A204.1 (cell line): ENCODE measurements at regions not wholly inside any gene's neighbourhood (a gene's known extent, or its start where the extent isn't known, plus 50 kb on each side); places are given as distances from the start of the nearest gene placed in this dataset.
"Not testable (repeated sequence)": the region's sequence is repeated elsewhere in the genome, so short reads cannot be mapped to it uniquely, and the experiment has no call there.

Experiments
- FAIRE-seq: peaks from 2 replicates; lab custom pipeline; 2012; peaks lifted over from hg19 to GRCh38; lab: Jason Lieb, UNC

DNA sequence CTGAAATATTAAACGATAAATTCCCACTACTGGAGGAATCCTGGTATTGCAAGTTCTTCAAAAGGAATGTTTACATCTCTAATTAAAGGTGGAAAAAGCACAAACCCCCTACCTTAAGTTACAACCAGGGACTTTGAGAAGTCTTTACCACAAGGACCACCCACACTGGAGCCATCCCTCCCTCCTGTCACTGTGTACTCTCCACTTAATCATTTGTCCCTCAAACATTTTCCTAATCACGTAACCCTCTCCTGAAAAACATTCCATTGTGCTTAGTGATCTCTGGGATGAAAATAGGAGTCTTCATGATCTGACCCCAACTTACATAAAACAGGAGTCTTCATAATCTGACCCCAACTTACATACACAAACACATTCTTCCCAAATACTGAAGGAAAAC lies 85.7 kb downstream of the SUCLG1 start:
- FAIRE-seq: no peak

DNA sequence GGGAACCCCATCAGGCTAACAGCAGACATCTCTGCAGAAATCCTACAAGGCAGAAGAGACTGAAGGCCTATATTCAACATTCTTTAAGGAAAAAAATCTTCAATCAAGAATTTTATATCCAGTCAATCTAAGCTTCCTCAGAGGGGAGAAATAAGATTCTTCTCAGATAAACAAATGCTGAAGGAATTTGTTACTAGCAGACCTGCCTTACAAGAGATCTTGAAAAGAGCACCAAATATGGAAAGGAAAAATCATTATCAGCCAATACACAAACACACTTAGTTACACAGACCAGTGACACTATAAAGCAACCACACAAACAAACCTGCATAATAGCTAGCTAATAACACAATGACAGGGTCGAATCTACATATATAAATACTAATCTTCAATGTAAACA lies 96.5 kb downstream of the SUCLG1 start:
- FAIRE-seq: no peak

DNA sequence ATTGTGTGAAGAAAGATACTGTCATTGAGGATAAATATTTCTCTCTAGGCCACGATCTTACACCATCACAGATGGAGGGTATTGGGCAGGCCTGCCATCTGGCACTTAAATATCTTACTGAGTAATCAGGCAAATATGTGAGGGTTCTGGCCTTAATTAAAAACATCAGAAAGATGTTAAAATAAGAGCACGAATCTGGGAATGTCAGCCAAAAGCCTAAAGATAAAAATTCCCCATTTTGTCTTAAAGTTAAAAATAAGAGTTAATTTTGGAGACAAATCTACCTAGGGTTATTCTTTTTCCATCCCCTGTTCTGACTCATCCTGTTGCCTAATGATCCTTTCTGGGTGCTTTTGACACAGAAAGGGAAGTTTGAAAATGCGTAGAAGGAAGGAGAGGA lies 121.0 kb downstream of the SUCLG1 start:
- FAIRE-seq: no peak

DNA sequence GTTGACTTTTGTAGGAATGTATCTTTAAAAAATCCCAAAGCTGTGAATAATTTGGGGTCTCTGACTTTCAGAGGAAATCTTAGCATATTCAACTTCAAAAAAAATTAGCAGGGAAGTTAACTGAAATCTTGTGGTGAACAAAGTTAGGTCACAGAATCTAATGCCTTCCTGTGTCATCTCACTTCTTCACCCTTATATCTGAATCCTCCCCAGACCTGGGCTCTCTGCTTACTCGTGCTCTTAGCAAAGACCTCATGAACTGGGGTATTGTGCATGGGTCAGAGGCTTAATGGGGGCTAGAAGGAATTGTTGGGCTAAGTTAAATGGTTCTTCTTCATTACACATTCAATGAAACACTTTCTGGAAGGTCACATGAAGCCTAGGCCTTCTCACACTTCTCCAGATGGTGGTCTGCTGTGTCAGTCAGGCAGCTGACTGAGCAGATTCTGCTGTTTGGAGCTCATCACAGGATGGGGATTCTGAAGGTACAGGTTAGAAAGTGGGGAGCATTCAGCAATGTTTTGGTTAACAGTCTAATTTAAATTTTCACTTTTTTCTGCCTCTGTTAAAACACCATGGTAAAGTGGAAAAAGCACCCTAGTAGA lies 131.3 kb downstream of the SUCLG1 start:
- no peak for FAIRE-seq

DNA sequence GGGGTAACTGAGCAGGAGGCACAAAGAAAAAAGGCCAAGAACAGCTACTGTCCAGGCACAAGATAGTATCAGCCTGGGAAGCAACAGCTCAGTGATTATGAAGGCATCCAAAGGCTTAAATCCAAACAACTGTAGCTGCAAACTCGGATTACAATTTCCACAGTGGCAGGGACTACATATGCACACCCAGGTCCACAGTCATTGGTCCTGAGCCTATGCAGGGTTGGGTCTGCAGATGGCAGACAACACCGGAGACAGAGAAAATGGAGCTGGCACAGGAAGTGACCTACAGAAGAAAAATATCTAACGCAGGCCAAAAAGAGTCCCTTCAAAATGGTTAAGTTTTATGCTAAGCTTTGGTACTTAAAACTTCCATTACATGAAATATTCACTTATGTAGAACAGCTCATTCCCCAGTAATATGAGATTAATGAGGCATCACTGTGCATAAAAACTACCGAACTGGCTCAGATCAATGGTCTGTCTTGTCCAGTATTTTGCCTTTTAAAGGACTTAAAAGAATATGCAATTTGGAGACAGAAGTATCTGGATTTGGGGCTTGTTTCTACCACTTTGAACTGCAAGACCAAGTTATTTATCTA lies 132.1 kb downstream of the SUCLG1 start:
- FAIRE-seq: no peak

DNA sequence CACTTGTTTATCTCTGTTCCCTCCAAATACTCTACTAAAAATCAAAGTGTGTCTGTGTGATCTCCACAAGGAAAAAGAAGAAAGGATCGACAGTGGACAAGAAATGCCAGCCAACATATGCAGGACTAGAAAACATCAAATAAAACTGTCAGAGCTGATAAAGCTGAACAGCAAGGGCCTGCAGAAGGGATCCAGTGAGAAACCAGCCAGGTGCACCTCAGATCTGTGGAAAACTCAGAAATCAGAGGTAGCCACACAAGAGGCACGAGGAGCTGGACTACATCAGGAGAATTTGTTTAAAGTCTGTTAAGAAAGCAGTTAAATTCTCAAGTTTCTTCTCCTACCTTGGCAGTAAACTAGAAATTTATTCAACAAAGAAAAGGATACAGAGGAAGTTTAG lies 135.2 kb downstream of the SUCLG1 start:
- no peak for FAIRE-seq

DNA sequence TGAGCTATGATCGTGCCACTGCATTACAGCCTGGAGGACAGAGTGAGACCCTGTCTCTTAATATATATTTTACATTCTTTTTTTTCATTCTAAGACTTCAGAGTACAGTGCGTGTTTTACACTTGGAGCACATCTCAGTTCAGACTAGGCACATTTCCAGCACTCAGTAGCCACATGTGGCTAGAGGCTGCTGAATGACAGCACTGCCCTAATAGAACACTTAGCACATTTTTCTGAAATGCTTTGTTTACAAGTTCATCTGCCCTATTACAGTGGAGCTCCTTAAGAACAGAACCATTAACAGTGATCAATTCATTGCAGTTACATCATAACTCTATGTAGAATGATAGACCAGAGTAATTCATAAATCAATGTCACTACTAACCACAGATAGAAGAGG lies 138.1 kb downstream of the SUCLG1 start:
- FAIRE-seq: no peak

DNA sequence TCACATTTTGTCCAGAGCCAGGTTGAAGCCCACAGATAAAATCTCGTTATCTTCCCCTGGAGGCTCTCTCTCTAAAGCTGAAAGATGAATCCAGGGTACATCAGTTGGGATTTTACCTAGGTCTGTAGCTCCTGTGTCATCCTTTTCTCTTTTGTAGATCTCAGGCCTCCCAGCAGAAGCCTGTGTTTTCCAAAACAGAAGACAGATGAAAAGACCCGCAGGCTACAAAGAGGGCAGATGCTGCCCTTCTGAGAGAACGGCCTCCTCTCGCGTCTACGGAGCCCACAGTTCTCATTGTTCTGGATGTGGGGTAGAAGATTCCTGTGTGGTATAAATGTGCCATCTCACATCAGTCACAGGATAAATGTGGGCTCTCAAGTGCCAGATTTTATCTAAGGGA lies 139.5 kb downstream of the SUCLG1 start:
- FAIRE-seq: no peak

DNA sequence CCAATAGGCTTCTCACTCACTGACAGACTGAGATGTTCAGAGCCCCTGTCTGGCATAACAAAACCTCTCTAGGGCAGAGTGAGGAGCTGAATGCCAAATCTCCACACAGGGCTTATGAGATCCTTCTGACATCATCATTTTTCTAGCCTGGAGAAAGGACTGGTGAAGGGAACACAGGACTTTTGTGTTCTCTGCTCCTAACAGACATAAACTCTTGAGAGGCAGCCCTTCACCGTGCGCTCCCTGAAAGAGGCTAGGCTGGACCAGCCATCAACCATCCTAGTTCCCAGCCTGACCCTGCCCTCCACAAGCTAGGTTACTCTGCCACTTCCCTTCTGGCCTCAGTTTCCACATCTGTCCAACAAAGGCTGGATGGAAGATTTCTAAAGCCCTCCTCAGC lies 141.9 kb downstream of the SUCLG1 start:
- no peak for FAIRE-seq

DNA sequence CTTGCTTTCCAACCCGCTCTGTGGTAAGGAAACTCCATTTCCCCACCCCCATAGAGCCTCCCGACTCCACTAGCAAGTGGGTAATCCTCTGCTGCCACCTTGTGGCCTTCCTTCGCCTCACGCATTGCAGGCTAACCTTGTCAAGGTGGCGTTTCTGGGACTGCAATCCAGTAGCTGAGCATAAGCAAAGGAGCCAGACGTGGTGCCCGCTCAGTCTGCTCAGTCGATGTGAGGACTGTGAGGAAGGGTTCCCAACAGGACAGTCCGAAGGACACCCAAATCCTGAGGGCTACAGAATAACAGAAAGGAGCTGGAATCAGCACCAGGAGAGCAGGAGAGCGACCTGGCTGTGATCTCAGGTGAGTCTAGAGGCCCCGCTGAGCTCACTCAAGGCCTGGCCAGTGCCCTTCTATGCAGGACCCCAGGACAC lies 144.2 kb downstream of the SUCLG1 start:
- FAIRE-seq: peak; percentile 52

DNA sequence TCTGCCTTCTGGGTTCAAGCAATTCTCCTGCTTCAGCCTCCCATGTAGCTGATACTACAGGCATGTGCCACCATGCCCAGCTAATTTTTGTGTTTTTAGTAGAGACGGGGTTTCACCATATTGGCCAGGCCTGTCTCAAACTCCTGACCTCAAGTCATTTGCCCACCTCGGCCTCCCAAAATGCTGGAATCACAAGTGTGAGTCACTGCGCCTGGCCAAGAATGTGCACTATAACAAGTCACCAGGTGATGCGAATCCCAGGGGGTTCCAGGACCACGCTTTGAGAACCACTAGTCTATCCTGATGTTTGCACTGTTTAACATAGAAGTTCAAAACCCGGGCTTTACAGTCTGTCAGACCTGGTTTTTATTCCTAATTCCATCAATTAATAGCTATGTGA lies 144.8 kb downstream of the SUCLG1 start:
- FAIRE-seq: no peak

DNA sequence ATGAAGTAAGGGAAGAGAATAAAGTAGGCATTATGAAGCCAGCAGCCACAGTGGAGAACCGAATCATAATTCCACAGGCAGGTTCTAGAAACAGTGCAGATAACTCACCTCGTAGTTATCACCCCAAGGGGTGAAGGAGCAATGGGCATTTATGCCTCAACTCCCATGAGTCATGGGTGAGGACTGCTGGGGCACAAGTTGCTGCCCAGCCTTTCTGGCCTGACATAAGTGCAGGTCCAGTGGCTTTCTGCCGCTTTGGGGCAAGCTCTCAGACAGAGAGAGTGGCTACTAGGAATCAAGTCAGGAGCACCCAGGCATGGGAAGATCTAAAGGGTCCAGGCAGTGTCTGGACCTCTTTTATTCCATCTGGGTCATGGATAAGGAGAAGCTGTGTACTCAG lies 149.8 kb downstream of the SUCLG1 start:
- FAIRE-seq: no peak

DNA sequence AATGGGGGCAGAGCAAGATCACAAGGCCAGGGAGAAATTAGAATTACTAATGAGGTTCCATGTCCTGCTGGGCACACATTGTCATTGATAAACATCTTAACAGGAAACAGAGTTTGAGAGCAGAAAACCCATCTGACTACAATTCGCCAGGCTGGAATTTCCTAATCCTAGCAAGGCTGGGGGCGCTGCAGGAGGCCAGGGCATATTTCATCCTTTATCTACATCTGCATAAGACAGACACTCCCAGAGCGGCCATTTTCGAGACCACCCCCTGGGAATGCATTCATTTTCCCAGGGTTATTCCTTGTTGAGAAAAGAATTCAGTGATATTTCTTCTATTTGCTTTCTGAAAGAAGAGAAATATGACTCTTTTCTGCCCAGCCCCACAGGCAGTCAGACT lies 152.7 kb downstream of the SUCLG1 start:
- FAIRE-seq: no peak

DNA sequence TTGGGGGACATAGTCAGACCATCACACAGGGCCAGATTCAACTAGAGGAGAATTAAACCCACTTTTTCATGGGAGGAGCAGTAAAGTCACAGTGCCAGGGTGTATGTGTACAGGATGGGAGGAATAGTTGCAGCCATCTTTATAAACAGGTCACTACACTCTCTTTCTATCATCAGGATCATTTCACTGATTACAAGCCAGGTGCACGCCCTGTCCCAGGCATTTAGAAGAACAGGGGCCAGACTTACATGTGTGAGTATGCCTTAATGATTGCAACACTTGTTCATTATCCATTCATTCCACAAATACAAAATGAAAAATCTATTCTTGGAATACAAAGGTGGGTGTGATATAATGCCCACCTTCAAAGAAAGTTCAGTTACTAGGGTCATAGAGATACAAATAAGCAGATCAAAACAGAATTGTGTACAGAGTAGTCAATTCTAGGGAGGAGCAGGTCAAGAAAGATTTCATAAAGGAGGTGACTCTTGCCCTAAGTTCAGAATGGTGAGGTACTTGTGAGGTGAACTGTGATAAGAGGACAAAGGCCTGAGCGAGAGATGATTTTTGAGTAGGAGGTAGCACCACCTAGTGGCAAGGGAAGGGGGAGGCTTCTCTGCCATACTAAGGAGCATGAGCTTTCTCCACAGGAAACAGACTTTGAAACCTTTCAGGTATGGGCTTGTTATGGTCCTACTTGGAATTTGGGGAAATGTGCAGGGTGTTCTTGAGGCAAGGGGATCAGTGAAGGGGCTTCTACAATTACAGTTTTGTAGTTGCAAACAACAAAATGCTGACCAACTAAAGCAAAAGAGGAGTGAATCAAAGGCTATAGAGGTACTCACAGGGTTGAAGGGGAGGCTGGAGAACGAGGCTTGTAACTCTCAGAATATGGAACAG lies 156.3 kb downstream of the SUCLG1 start:
- FAIRE-seq: no peak

DNA sequence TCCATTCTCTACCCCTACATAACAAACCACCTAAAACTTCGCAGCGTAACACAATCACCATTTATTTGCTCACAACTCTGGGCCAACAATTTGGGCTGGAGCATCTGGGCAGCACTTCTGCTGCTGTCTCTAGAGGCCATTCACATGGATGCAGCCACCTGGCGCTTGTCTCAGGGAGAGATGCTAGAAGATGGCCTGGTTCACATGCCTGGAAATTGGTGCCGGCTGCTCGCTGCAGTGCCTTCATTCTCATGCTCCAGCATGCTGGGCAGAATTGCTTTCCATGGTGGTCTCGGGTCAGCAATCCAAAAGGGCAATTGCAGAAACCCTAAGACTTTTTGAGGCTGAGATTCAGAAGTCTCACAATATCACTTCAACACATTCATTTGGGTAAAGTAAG lies 157.4 kb downstream of the SUCLG1 start:
- FAIRE-seq: no peak

DNA sequence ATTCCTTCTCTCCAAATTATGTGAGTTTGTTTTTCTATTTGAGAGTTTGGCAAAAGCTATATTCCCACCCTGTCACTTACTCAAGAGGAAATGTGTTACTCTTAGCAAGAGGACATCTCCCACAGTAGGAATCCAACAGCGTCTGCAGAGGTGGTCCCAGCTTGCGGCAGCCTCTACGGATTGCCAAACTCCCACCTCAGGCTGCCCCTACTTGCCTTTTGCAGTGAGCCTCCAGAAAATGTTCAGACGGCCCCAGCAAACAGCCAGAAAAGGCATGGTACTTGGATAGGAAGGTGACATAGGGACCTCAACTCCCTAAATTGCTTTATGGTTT lies 158.4 kb downstream of the SUCLG1 start:
- FAIRE-seq: no peak

DNA sequence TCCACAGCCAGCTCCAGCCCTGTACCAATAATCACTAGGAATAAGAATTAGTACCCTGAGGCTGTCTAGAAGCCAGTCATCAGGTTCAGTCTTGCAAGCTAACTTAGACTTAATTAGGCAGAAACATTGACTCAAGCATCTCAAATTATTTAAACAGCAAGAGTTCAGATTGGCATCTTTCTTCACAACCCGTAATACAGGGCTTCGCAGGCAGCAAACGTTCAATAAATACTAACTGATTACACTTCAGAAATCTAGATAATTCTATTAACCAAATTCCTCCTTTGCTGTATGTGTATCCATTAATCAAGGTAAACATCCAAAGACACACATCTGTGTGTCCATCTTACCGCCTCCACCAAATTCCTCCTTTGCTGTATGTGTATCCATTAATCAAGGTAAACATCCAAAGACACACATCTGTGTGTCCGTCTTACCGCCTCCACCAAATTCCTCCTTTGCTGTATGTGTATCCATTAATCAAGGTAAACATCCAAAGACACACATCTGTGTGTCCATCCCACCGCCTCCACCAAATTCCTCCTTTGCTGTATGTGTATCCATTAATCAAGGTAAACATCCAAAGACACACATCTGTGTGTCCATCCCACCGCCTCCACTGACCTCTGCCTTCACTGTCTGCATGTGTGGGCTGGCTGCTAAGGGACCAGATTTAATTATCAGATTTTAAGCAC lies 158.9 kb downstream of the SUCLG1 start:
- not testable (repeated sequence) for FAIRE-seq

DNA sequence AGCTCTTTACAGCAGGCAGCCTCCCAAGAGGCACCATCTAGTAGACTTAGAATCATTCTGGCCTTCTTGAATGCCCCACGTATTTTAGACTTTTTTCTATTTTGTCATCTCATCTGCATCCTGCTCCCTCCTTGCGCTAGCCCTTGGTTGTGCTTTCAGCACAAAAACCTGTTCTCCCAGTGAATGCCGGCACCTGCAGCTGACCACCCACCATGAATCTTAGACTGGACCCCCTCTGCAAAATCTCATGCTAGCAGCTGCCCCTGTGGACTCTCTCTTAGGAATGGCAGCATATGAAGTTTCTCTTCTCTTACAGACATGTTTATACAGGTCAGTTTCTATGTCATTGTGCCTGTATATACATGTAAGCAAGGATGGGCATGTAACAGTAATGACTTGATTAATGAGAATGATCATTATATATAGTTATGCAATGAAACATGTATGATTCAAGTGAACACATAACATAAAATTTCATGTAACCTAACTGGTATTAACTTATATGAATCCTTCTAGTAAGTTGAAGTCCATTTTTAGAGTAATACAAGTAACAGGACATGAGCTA lies 159.8 kb downstream of the SUCLG1 start:
- FAIRE-seq: no peak

DNA sequence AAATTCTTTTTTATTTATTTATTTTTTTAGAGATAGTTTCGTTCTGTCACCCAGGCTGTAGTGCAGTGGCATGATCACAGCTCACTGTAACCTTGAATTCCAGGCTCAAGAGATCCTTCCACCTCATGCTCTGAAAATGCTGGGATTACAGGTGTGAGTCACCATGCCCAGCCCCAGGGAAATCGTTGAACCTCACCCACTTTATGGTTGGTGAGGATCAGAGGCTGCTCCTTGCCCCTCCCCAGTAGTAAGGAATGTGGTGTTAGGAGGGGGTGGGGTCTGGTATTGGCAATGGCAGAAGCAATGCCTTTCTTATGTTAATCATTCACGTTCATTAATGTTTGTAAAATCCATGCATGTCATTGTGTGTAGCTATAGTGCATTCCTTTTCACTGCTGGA lies 161.9 kb downstream of the SUCLG1 start:
- FAIRE-seq: no peak

DNA sequence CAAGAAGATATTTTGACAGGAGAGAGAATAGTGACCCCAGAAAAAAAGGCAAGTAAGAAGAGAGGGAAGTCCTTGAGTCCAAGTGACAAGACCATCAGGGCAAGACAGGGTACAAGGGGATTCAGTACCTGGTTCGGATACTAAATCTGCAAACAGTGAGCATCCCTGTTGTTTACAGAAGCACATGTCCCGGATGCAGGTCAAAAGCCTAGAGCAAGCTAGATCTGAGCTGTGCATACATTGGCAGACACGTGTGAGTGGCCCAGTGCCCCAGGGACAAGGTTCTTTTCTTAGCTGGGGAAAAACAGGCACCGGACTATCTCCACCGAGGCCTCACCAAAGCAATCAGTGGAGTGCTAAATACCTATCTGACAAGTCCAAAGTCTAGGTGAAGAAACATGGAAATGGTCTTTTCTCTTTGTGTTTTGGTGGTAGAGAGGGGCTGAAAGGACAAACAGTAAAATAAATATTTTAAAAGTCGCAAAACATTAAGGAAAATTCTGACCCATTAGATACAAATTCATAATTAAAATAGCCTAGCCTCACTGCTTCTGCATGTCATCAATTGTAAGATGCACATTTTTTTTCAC lies 165.2 kb downstream of the SUCLG1 start:
- FAIRE-seq: no peak

DNA sequence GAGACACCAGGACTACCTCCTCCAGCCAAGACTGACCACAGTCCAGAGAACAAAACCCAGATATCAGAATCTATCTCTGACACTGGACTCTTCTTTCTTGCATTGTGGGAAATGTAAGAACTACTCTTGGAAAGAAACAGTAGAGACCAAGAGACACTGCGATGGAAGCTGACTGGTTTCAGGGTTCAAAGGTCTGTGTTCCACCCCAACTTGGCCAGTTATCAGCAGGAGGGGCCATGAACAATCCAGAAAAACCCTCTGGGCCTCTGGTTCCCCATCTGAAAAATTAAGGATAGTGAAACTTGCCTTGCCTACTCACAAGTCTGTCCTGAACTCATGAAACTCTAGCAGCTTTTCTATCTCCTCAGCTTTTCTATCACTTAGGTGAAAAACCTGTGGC lies 166.5 kb downstream of the SUCLG1 start:
- no peak for FAIRE-seq

DNA sequence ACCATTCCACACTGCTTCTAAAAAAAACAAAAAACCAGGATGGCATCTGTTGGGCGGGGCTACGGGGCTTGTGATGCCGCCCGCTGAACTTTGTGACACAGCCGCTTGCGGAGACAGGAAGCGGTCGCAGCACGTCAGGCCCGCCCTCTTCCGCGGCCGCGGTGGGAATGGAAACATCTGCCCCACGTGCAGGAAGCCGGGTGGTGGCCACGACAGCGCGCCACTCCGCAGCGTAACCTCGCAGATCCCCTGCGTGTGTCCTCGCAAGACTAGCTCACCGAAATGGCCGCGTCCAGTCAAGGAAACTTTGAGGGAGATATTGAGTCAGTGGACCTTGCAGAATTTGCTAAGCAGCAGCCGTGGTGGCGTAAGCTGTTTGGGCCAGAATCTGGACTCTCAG lies 168.5 kb downstream of the SUCLG1 start:
- no peak for FAIRE-seq
